ENCODE measurements at regions not wholly inside any gene's neighbourhood (a gene's known extent, or its start where the extent isn't known, plus 50 kb on each side); places are given as distances from the start of the nearest gene placed in this dataset.

DNA sequence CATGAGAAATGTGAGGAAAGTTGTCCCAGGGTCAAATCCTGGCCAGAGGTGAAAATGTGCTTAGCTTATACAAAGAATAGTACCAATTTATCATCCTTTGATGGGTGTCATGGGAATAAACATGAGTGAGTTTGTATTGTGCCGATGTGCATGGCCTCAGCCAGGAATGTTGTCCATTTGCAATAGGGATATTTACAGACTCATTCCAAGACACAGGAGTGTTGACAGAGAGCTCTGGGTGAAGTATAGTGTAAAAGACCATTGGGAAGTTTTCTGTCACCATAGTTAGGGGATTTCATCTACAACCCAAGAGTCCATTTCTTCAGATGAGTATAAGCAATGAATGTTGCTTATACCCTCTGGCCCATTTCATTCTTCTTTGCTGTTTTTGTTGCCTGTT is 160.1 kb downstream of the DMAC1 start:
- TF ChIP-seq, protein P1, sequence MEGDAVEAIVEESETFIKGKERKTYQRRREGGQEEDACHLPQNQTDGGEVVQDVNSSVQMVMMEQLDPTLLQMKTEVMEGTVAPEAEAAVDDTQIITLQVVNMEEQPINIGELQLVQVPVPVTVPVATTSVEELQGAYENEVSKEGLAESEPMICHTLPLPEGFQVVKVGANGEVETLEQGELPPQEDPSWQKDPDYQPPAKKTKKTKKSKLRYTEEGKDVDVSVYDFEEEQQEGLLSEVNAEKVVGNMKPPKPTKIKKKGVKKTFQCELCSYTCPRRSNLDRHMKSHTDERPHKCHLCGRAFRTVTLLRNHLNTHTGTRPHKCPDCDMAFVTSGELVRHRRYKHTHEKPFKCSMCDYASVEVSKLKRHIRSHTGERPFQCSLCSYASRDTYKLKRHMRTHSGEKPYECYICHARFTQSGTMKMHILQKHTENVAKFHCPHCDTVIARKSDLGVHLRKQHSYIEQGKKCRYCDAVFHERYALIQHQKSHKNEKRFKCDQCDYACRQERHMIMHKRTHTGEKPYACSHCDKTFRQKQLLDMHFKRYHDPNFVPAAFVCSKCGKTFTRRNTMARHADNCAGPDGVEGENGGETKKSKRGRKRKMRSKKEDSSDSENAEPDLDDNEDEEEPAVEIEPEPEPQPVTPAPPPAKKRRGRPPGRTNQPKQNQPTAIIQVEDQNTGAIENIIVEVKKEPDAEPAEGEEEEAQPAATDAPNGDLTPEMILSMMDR (IDR thresholded peaks at IDR 0.05; ENCODE audit: low read depth, low read length), result no peak
- no peak for TF ChIP-seq EZH2phosphoT487 (IDR thresholded peaks at IDR 0.05; ENCODE audit: low read depth)

Data from OCI-LY3 (cell line).